ENCODE measurements at regions not wholly inside any gene's neighbourhood (a gene's known extent, or its start where the extent isn't known, plus 50 kb on each side); places are given as distances from the start of the nearest gene placed in this dataset.
"Not testable (repeated sequence)": the region's sequence is repeated elsewhere in the genome, so short reads cannot be mapped to it uniquely, and the experiment has no call there.

DNA sequence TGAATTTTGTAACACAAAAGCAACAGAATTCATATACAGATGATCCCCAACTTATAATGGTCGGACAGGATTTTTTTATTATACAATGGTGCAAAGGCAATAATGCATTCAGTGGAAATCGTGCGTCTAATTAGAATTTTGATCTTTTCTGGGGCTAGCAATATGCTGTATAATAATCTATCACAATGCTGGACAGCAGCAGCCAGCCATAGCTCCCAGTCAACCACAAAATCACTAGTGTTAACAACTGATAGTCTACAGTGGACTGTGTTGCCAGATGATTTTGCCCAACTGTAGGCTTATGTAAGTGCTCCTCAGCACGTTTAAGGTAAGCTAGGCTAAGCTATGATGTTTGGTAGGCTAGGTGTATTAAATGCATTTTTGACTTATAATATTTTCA lies 399.0 kb upstream of the SLC39A10 start:
- DNase-seq (ENCODE audit: low read depth), result no peak
- TF ChIP-seq, protein P1, sequence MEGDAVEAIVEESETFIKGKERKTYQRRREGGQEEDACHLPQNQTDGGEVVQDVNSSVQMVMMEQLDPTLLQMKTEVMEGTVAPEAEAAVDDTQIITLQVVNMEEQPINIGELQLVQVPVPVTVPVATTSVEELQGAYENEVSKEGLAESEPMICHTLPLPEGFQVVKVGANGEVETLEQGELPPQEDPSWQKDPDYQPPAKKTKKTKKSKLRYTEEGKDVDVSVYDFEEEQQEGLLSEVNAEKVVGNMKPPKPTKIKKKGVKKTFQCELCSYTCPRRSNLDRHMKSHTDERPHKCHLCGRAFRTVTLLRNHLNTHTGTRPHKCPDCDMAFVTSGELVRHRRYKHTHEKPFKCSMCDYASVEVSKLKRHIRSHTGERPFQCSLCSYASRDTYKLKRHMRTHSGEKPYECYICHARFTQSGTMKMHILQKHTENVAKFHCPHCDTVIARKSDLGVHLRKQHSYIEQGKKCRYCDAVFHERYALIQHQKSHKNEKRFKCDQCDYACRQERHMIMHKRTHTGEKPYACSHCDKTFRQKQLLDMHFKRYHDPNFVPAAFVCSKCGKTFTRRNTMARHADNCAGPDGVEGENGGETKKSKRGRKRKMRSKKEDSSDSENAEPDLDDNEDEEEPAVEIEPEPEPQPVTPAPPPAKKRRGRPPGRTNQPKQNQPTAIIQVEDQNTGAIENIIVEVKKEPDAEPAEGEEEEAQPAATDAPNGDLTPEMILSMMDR (conservative IDR thresholded peaks at IDR 0.05; ENCODE audit: low read length), result no peak
- no peak overlapping the region for H3K4me3 ChIP-seq (ENCODE audit: low read length)

DNA sequence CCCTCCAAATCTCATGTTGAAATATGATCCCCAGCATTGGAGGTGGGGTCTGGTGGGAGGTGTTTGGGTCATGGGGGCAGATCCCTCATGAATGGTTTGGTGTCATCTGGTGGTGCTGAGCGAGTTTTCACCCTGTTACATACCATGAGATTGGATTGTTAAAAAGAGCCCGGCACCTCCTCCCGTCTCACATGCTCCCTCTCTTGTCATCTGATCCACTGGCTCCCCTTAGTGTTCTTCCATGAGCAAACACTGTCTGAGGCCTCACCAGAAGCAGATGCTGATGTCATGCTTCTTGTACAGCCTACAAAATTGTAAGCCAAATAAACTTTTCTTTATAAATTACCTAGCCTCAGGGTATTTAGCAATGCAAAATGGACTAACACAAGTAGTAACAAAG lies 405.0 kb upstream of the SLC39A10 start:
- no peak overlapping the region for H3K4me3 ChIP-seq (ENCODE audit: low read length)
- no peak for DNase-seq (ENCODE audit: low read depth)
- TF ChIP-seq, protein P1 (conservative IDR thresholded peaks at IDR 0.05; ENCODE audit: low read length), result no peak

DNA sequence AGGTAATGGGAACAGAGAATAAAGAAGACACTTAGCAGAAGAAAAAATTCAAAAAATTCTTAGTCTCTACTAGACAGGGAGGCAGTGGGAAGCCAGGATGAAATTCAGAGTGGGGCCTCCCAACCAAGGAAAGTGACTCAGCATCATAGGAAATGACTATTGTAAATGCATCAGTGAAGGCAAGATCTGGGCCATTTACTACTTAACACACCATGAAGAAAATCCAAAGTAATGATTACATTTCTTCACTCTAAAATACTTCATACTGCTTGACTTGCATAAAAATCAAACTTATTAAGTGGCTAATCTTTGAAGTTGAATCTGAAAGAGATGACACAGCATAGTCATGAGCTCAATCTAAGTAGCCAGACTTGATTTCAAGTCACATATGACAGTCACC lies 405.8 kb upstream of the SLC39A10 start:
- DNase-seq (ENCODE audit: low read depth), result no peak
- TF ChIP-seq, protein P1 (conservative IDR thresholded peaks at IDR 0.05; ENCODE audit: low read length), result no peak
- H3K4me3 ChIP-seq (ENCODE audit: low read length), result no peak overlapping the region

DNA sequence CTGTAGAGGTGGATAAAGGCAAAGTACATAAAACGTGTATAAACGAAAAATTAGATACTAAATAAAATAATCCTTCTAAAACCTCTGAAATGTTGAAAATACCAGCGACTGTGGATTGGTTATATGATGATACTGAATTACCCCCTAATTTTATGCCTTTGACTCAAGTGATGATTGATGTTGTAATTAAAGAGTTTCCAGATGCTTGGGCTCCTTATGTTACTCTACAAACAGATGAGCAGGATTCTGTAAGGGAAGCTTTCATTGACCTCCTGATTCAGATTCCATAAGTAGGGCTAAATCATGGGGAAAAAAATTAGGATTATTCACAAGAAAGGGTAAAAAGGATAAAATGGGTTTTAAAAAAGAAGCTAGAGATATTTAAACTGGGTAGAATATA lies 418.2 kb upstream of the SLC39A10 start:
- H3K4me3 ChIP-seq (ENCODE audit: low read length), result no peak overlapping the region
- DNase-seq (ENCODE audit: low read depth), result no peak
- TF ChIP-seq, protein P1 (conservative IDR thresholded peaks at IDR 0.05; ENCODE audit: low read length), result no peak

DNA sequence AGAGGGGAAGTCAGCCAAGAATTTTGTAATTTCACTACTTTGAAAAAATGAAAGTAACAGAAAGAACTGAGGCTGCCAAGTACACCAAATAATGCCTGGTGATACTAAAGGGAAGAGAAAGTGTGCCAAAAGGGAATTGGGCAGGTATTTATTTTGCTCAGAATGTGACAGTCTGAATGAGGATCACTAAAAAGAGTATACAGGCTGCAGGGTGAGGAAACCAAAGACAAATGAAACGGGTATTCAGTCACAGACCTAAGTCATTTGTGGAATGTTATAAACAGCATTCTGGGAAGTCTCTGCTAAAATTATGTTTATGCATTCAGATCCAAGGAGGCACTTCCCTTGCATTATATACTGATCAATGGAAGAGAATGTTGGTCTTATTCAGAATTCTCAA lies 418.6 kb upstream of the SLC39A10 start:
- DNase-seq (ENCODE audit: low read depth), result no peak
- TF ChIP-seq, protein P1 (conservative IDR thresholded peaks at IDR 0.05; ENCODE audit: low read length), result no peak
- H3K4me3 ChIP-seq (ENCODE audit: low read length), result no peak overlapping the region

DNA sequence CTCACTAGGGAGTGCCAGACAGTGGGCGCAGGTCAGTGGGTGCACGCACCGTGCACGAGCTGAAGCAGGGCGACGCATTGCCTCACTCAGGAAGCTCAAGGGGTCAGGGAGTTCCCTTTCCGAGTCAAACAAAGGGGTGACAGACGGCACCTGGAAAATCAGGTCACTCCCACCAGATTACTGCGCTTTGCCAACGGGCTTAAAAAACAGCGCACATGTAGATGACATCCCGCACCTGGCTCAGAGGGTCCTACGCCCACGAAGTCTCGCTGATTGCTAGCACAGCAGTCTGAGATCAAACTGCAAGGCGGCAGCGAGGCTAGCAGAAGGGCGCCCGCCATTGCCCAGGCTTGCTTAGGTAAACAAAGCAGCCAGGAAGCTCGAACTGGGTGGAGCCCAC lies 428.5 kb upstream of the SLC39A10 start:
- not testable (repeated sequence) for DNase-seq (ENCODE audit: low read depth); H3K4me3 ChIP-seq (ENCODE audit: low read length)

DNA sequence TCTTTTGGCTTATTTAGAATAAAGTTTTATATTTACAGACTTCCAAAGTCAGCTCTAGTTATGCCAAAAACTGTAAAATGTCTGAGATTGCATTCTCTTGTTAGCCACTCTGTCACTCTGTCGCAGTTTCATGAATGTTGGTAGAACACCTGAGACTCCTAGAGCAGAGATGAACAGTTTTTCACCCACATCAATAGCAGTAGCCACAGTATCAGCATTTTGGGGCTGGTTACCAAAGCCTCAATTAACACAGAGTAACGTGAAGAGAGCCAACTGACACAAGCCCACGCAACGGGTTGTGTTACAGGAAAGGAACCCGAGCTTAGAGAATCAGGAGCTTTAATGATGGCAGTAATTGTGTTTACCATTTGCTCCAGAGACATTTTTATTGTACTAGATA lies 443.0 kb upstream of the SLC39A10 start:
- TF ChIP-seq, protein P1 (conservative IDR thresholded peaks at IDR 0.05; ENCODE audit: low read length), result no peak
- no peak for DNase-seq (ENCODE audit: low read depth)
- H3K4me3 ChIP-seq (ENCODE audit: low read length), result no peak overlapping the region

DNA sequence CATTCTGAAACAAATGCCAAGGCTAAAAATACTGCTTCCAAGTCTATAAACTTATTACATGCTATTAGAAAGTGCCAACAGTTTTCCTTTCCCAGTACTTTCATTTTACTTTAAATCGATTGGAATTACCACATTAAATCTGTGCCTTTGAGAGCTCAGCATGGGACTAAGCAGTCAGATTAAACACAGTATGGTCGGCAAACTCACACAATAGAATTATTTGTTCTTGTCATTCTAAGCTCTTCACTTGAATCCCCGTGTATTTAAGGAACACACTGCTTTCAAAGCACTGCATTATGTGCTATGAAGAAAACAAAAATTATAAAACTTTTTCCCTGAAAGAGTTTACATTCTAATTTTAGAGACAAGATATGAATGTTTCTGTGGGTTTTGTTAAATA lies 444.4 kb upstream of the SLC39A10 start:
- no peak overlapping the region for H3K4me3 ChIP-seq (ENCODE audit: low read length)
- TF ChIP-seq, protein P1 (conservative IDR thresholded peaks at IDR 0.05; ENCODE audit: low read length), result no peak
- DNase-seq (ENCODE audit: low read depth), result no peak
